Spleen (tissue), 11 donors: ENCODE measurements at regions not wholly inside any gene's neighbourhood (a gene's known extent, or its start where the extent isn't known, plus 50 kb on each side); places are given as distances from the start of the nearest gene placed in this dataset.

ENCODE experiments used
- DNase-seq: peaks from one replicate; pipeline ENCODE4 v3.0.0-alpha.2; 2020
- H3K27ac ChIP-seq, 8 donors: fragments of 200-600 bp; sonication (generic) in 7 of 8; 1 replicate in 4 of 8; 2 replicates in 4 of 8; pipeline versions ENCODE4 v1.5.0 to v1.8.0; 2016 to 2021; ENCODE audit warnings: inconsistent platforms in 4 of 8, mild to moderate bottlenecking in 4 of 8, moderate library complexity in 1 of 8
- H3K27me3 ChIP-seq, 7 donors: fragments of 200-600 bp; sonication (generic) in 6 of 7; replicated peaks in 1 of 7; 1 replicate in 4 of 7; 2 replicates in 3 of 7; pipeline versions ENCODE4 v1.5.0 to v1.8.0; 2016 to 2021; ENCODE audit warnings: inconsistent platforms in 3 of 7, mild to moderate bottlenecking in 1 of 7
- H3K36me3 ChIP-seq, 6 donors: fragments of 200-600 bp; sonication (generic) in 5 of 6; 1 replicate in 4 of 6; 2 replicates in 2 of 6; pipeline versions ENCODE4 v1.5.0 to v1.8.0; 2016 to 2021; ENCODE audit warnings: inconsistent platforms in 2 of 6
- H3K4me1 ChIP-seq, 6 donors: fragments of 200-600 bp; sonication (generic) in 5 of 6; 1 replicate in 3 of 6; 2 replicates in 3 of 6; pipeline versions ENCODE4 v1.5.0 to v1.8.0; 2016 to 2021; ENCODE audit warnings: inconsistent platforms in 3 of 6
- H3K4me3 ChIP-seq, 8 donors: fragments of 200-600 bp; sonication (generic) in 7 of 8; 1 replicate in 4 of 8; 2 replicates in 4 of 8; pipeline versions ENCODE4 v1.5.0 to v1.8.0; 2016 to 2021; ENCODE audit warnings: inconsistent platforms in 4 of 8, mild to moderate bottlenecking in 4 of 8, moderate library complexity in 2 of 8
- H3K9me3 ChIP-seq, 8 donors: fragments of 200-600 bp; sonication (generic) in 7 of 8; 1 replicate in 4 of 8; 2 replicates in 4 of 8; pipeline versions ENCODE4 v1.5.0 to v1.8.0; 2016 to 2021; ENCODE audit warnings: inconsistent platforms in 4 of 8
- POLR2A ChIP-seq, 3 donors: fragments of 450-650 bp; IDR thresholded peaks; one replicate each; pipeline ENCODE4 v1.5.1; 2017; ENCODE audit warnings: antibody characterized with exemption in 3 of 3, mild to moderate bottlenecking in 1 of 3
- POLR2AphosphoS5 ChIP-seq, 3 donors: sonication (generic); formaldehyde crosslinking; IDR thresholded peaks; one replicate each; pipeline ENCODE4 v1.5.1; 2017; ENCODE audit warnings: antibody characterized with exemption in 3 of 3
- WGBS, 5 donors: extraction: QIAGEN DNeasy Blood & Tissue Kit in 3 of 5; methylation state at CpG; one replicate each; pipeline versions ENCODE4 v1.1.5 to v1.1.7; 2013 to 2018; 5-methylcytosine and 5-hydroxymethylcytosine counted together
- intact Hi-C: fragments of 100-400 bp; cut with DNase I; formaldehyde crosslinking; loops from one replicate; pipeline ENCODE4 v1.15.0; 2023; ENCODE audit warnings: low total_unique reads
- TF ChIP-seq, protein P1 (sequence below), 11 experiments: fragments of 200-600 bp in 7 of 11; fragments of 450-650 bp in 4 of 11; sonication (generic) in 4 of 11; IDR thresholded peaks in 8 of 11; conservative IDR thresholded peaks in 3 of 11; 1 replicate in 7 of 11; 2 replicates in 4 of 11; pipeline versions ENCODE4 v1.4.0 to v1.8.0; 2016 to 2021; ENCODE audit warnings: antibody characterized with exemption in 11 of 11, inconsistent platforms in 4 of 11, mild to moderate bottlenecking in 1 of 11
- donor health status: healthy with polysubstance abuse.
- donor health status: DM: no; HTN: no; CAD: no; lungs with moderate emphysema.
- donor health status: DM: no; HTN: no; CAD: no.
- donor health status: Bipolar disorder and iron deficiency.
- donor health status: healthy.
- donor health status: DM: no; HTN: no; CAD: no.
- donor health status: DM: yes; HTN: yes; CAD: no.

DNA sequence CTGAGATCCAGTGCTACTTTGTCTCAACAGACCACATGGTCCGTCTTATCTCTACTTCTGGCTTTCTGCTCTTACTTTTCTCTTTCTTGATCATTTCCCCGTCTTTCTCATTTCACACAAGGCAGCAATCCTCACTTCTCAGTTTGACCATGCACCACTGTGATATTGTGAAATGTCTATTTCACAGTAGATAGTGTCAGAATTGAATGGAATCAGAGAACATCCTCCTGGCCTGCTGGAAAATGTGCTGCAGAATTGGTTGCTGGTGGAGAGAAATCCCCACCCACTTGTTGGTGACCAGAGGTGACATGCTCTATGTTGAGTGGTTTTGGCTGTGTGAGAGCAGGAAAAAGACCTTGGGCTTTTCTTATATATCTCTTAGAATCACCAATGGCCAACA lies 57.8 kb upstream of the RCN1 start:
- WGBS, 5 donors = 48 to 65% (median 56%) methylated on average over 2 of the region's 2 CpGs
- no peaks in the 10 kb centered on the region for H3K4me1 ChIP-seq
- H3K4me3 ChIP-seq = no peak overlapping the region
- no peak for DNase-seq
- H3K36me3 ChIP-seq = no peaks in the 10 kb centered on the region
- intact Hi-C loops = no loop called here
- H3K27me3 ChIP-seq = peaks cover 0 to 23% (median 0%) of the 10 kb centered on the region in 7 donors
- H3K9me3 ChIP-seq = peaks cover 0 to 4% (median 0%) of the 10 kb centered on the region in 8 donors
- no peak for TF ChIP-seq POLR2A (IDR thresholded peaks at IDR 0.05)
- TF ChIP-seq, protein P1, sequence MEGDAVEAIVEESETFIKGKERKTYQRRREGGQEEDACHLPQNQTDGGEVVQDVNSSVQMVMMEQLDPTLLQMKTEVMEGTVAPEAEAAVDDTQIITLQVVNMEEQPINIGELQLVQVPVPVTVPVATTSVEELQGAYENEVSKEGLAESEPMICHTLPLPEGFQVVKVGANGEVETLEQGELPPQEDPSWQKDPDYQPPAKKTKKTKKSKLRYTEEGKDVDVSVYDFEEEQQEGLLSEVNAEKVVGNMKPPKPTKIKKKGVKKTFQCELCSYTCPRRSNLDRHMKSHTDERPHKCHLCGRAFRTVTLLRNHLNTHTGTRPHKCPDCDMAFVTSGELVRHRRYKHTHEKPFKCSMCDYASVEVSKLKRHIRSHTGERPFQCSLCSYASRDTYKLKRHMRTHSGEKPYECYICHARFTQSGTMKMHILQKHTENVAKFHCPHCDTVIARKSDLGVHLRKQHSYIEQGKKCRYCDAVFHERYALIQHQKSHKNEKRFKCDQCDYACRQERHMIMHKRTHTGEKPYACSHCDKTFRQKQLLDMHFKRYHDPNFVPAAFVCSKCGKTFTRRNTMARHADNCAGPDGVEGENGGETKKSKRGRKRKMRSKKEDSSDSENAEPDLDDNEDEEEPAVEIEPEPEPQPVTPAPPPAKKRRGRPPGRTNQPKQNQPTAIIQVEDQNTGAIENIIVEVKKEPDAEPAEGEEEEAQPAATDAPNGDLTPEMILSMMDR (IDR thresholded peaks at IDR 0.05 in 8 of 11, conservative IDR thresholded peaks at IDR 0.05 in 3 of 11) = no peak
- no peak overlapping the region for H3K27ac ChIP-seq

DNA sequence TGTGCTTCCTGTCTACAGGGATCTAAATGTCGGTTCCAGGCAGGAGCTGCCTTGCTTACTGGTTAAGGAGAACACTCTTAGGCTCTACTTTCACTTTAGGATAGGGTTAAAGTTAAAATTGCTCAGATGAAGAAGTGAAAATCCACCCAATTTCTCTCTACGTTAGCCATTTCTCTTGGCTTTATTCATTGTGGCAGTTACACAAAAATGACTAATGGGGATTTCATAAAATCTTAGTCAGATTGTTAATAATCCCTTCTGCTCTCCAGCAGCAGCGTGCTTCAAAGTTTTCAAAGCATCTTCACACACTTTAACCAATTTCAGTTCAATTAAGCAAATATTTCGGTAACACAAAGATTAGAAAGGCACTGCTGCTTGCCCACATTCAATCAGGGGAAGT lies 58.4 kb upstream of the RCN1 start:
- intact Hi-C loops = no loop called here
- Histone ChIP-seq H3K4me1 (no peaks in the 10 kb centered on the region), H3K27ac (no peak overlapping the region), H3K27me3 (peaks cover 0 to 17% (median 0%) of the 10 kb centered on the region in 7 donors), H3K9me3 (peaks cover 0 to 4% (median 0%) of the 10 kb centered on the region in 8 donors), H3K36me3 (no peaks in the 10 kb centered on the region), H3K4me3 (no peak overlapping the region)
- TF ChIP-seq, protein P1 (IDR thresholded peaks at IDR 0.05 in 8 of 11, conservative IDR thresholded peaks at IDR 0.05 in 3 of 11) = no peak
- no peak for TF ChIP-seq POLR2A (IDR thresholded peaks at IDR 0.05)
- TF ChIP-seq POLR2AphosphoS5 (IDR thresholded peaks at IDR 0.05) = no peak
- no peak for DNase-seq
- 51 to 61% (median 54%) methylated on average over 4 of the region's 4 CpGs for WGBS, 5 donors

DNA sequence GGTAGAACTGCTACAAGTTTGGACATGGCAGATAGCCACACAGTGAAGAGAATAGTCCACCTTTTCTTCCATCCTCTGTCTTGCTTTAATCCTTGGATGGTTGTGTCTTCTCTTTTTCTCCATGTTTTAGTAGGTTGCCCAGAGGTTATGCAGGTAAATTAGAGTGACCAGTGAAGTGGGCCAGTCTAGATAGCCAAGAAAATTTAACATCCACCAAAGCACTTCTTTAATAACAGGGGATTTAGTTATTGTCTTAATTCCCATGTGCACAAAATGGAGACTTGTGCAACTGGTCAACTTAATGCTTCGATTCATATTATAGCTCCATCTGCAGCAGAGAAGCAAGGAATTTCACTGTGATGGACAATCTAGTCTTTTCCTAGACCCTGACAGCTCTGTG lies 58.8 kb upstream of the RCN1 start:
- 70 to 94% (median 87%) methylated on average over 1 of the region's 1 CpG for WGBS, 5 donors
- Histone ChIP-seq H3K27me3 (peaks cover 0 to 14% (median 0%) of the 10 kb centered on the region in 7 donors), H3K4me3 (no peak overlapping the region), H3K9me3 (peaks cover 0 to 4% (median 0%) of the 10 kb centered on the region in 8 donors), H3K36me3 (no peaks in the 10 kb centered on the region), H3K4me1 (no peaks in the 10 kb centered on the region), H3K27ac (no peak overlapping the region)
- TF ChIP-seq, protein P1 (IDR thresholded peaks at IDR 0.05 in 8 of 11, conservative IDR thresholded peaks at IDR 0.05 in 3 of 11) = no peak
- TF ChIP-seq POLR2A (IDR thresholded peaks at IDR 0.05) = no peak
- TF ChIP-seq POLR2AphosphoS5 (IDR thresholded peaks at IDR 0.05) = no peak
- intact Hi-C loops = no loop called here
- DNase-seq = no peak

DNA sequence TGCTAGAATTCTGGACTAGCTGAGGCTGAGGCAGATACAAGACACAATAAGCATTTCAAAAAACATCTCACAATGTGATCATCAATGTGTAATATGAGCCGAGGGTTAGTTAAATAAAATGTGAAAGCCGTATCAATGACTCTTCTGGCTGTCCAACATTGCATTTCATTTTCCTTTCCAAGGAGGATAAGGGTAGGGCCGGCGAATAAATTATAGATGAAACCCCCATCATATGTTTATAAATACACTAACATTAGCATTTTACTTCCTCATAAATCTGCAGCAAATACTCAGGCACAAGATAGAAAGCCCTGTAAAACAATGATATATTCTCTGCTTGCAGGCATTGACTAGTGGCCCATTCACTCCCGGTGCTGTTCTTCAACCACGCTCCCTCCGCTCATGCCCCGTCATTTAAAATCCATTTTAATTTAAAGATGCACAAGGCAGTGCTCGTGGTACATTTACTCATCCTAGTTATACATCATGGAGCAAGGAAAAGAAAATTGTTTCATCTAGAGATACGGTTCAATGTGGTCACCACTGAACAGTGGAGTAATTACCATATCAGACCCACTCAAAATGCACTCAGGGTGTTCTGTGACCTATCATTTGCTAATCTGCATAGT lies 59.9 kb upstream of the RCN1 start:
- no peaks in the 10 kb centered on the region for H3K36me3 ChIP-seq
- 82 to 93% (median 89%) methylated on average over 10 of the region's 10 CpGs for WGBS, 5 donors
- H3K4me3 ChIP-seq = no peak overlapping the region
- DNase-seq = no peak
- H3K27me3 ChIP-seq = peaks cover 0 to 14% (median 0%) of the 10 kb centered on the region in 7 donors
- TF ChIP-seq, protein P1 (IDR thresholded peaks at IDR 0.05 in 8 of 11, conservative IDR thresholded peaks at IDR 0.05 in 3 of 11) = no peak
- no peak for TF ChIP-seq POLR2A (IDR thresholded peaks at IDR 0.05)
- TF ChIP-seq POLR2AphosphoS5 (IDR thresholded peaks at IDR 0.05) = no peak
- H3K4me1 ChIP-seq = no peaks in the 10 kb centered on the region
- no peak overlapping the region for H3K27ac ChIP-seq
- intact Hi-C loops = no loop called here
- H3K9me3 ChIP-seq = peaks cover 0 to 4% (median 0%) of the 10 kb centered on the region in 8 donors
